ENCODE measurements at regions not wholly inside any gene's neighbourhood (a gene's known extent, or its start where the extent isn't known, plus 50 kb on each side); places are given as distances from the start of the nearest gene placed in this dataset.

- no peak for TF ChIP-seq CTCF (IDR thresholded peaks at IDR 0.05)
- no peak overlapping the region for H3K4me3 Mint-ChIP-seq
- Histone ChIP-seq H3K4me1 (ENCODE audit: control insufficient read depth in 1 of 2, insufficient read depth in 2 of 2, low read length in 2 of 2) (no peaks in the 10 kb centered on the region), H3K4me3 (replicated peaks in 1 of 3; ENCODE audit: low read depth in 2 of 3, low read length in 3 of 3) (no peak overlapping the region), H4K20me1 (ENCODE audit: insufficient read depth, low read length) (no peaks in the 10 kb centered on the region), H3K79me2 (ENCODE audit: insufficient read depth, low read length) (no peaks in the 10 kb centered on the region), H3K27ac (ENCODE audit: low read depth in 1 of 2, low read length in 2 of 2) (no peak overlapping the region), H3K4me2 (replicated peaks; ENCODE audit: extremely low read depth, low read length, poor library complexity, severe bottlenecking) (no peak overlapping the region), H3K9ac (ENCODE audit: insufficient read depth, low read length, poor library complexity, severe bottlenecking) (no peak overlapping the region), H3K36me3 (replicated peaks in 1 of 2; ENCODE audit: control insufficient read depth in 1 of 2, insufficient read depth in 2 of 2, low read length in 2 of 2) (no peaks in the 10 kb centered on the region), H2AFZ (ENCODE audit: insufficient read depth, low read depth, low read length, poor library complexity, severe bottlenecking) (no peak overlapping the region), H3K9me3 (replicated peaks in 1 of 2; ENCODE audit: control insufficient read depth in 1 of 2, insufficient read depth in 1 of 2, low read length in 2 of 2) (peaks cover 0 to 2% of the 10 kb centered on the region in 2 donors), H3K27me3 (ENCODE audit: control insufficient read depth in 2 of 2, insufficient read depth in 2 of 2, low read length in 2 of 2) (no peaks in the 10 kb centered on the region)
- peaks cover 2% of the 10 kb centered on the region for H3K4me1 Mint-ChIP-seq
- WGBS (ENCODE audit: insufficient coverage) = no CpG with 5 or more reads among the region's 1 CpG
- no peak overlapping the region for H3K27ac Mint-ChIP-seq
- peaks cover 0 to 8% (median 4%) of the 10 kb centered on the region in 7 donors for H3K9me3 Mint-ChIP-seq
- DNase-seq = no peak
- no peaks in the 10 kb centered on the region for H3K36me3 Mint-ChIP-seq
- intact Hi-C loops (cut with micrococcal nuclease) = no loop called here
- H3K27me3 Mint-ChIP-seq (ENCODE audit: low read depth in 3 of 3) = peaks cover 0 to 3% (median 0%) of the 10 kb centered on the region in 3 donors
Observed at GRCh38 chr4:81796790-81797528, 325.3 kb upstream of the RASGEF1B start.

- peaks cover 0 to 2% (median 0%) of the 10 kb centered on the region in 3 donors for H3K27me3 Mint-ChIP-seq (ENCODE audit: low read depth in 3 of 3)
- Histone ChIP-seq H3K4me1 (ENCODE audit: control insufficient read depth in 1 of 2, insufficient read depth in 2 of 2, low read length in 2 of 2) (no peaks in the 10 kb centered on the region), H3K79me2 (ENCODE audit: insufficient read depth, low read length) (no peaks in the 10 kb centered on the region), H3K27me3 (ENCODE audit: control insufficient read depth in 2 of 2, insufficient read depth in 2 of 2, low read length in 2 of 2) (no peaks in the 10 kb centered on the region), H3K4me3 (replicated peaks in 1 of 3; ENCODE audit: low read depth in 2 of 3, low read length in 3 of 3) (no peak overlapping the region), H4K20me1 (ENCODE audit: insufficient read depth, low read length) (no peaks in the 10 kb centered on the region), H3K36me3 (replicated peaks in 1 of 2; ENCODE audit: control insufficient read depth in 1 of 2, insufficient read depth in 2 of 2, low read length in 2 of 2) (no peaks in the 10 kb centered on the region), H2AFZ (ENCODE audit: insufficient read depth, low read depth, low read length, poor library complexity, severe bottlenecking) (no peak overlapping the region), H3K27ac (ENCODE audit: low read depth in 1 of 2, low read length in 2 of 2) (no peak overlapping the region), H3K9ac (ENCODE audit: insufficient read depth, low read length, poor library complexity, severe bottlenecking) (no peak overlapping the region), H3K4me2 (replicated peaks; ENCODE audit: extremely low read depth, low read length, poor library complexity, severe bottlenecking) (no peak overlapping the region), H3K9me3 (replicated peaks in 1 of 2; ENCODE audit: control insufficient read depth in 1 of 2, insufficient read depth in 1 of 2, low read length in 2 of 2) (peaks cover 0 to 2% of the 10 kb centered on the region in 2 donors)
- no peak for DNase-seq
- peaks cover 0 to 9% (median 2%) of the 10 kb centered on the region in 7 donors for H3K9me3 Mint-ChIP-seq
- H3K4me3 Mint-ChIP-seq = no peak overlapping the region
- no peak overlapping the region for H3K27ac Mint-ChIP-seq
- TF ChIP-seq CTCF (IDR thresholded peaks at IDR 0.05) = no peak
- H3K36me3 Mint-ChIP-seq = no peaks in the 10 kb centered on the region
- intact Hi-C loops (cut with micrococcal nuclease) = no loop called here
- peaks cover 2% of the 10 kb centered on the region for H3K4me1 Mint-ChIP-seq
Observed at GRCh38 chr4:81792521-81792920, 320.8 kb upstream of the RASGEF1B start.

Data from CD14-positive monocyte (primary cell).